ENCODE measurements at regions not wholly inside any gene's neighbourhood (a gene's known extent, or its start where the extent isn't known, plus 50 kb on each side); places are given as distances from the start of the nearest gene placed in this dataset.

- no peak for TF ChIP-seq CTCF (IDR thresholded peaks at IDR 0.05; ENCODE audit: low read depth, low read length)
- no peak for TF ChIP-seq MAX (IDR thresholded peaks at IDR 0.05; ENCODE audit: low read depth, low read length)
- TF ChIP-seq MYC (IDR thresholded peaks at IDR 0.05; ENCODE audit: low read depth, low read length) = no peak
- no peak overlapping the region for H3K4me3 ChIP-seq (ENCODE audit: low read depth, low read length)
- no peak for DNase-seq (ENCODE audit: low read depth)
Observed at GRCh38 chr2:217451666-217452065, 551.1 kb downstream of the TNS1 start.

DNA sequence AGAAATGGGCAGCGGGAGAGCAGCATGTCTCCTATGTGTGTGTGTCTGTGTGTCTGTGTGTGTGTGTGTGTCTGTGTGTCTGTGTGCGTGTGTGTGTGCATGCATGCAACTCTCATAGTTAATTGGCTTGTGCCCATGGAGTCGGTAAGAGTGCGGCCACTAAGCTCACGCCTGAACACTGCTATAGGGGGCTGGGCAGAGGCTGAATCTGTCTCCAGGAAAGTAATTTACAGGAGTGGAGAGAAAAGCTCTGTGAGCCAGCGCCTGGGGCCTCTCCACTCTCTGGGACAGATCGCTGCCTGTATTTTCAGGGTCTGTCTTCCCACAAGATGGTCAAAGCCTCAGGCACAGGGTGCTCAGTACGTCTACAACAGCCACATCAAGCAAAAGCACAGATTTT, 553.4 kb downstream of the TNS1 start:
- TF ChIP-seq MAX (IDR thresholded peaks at IDR 0.05; ENCODE audit: low read depth, low read length) = no peak
- TF ChIP-seq POLR2A (IDR thresholded peaks at IDR 0.05; ENCODE audit: extremely low read depth, insufficient read length) = no peak
- no peak for TF ChIP-seq MYC (IDR thresholded peaks at IDR 0.05; ENCODE audit: low read depth, low read length)
- no peak for TF ChIP-seq CTCF (IDR thresholded peaks at IDR 0.05; ENCODE audit: low read depth, low read length)
- H3K4me3 ChIP-seq (ENCODE audit: low read depth, low read length) = no peak overlapping the region
- no peak for DNase-seq (ENCODE audit: low read depth)

GRCh38 chr2:217448860-217449259, 553.9 kb downstream of the TNS1 start:
- no peak overlapping the region for H3K4me3 ChIP-seq (ENCODE audit: low read depth, low read length)
- no peak for DNase-seq (ENCODE audit: low read depth)
- TF ChIP-seq MAX (IDR thresholded peaks at IDR 0.05; ENCODE audit: low read depth, low read length) = no peak
- no peak for TF ChIP-seq MYC (IDR thresholded peaks at IDR 0.05; ENCODE audit: low read depth, low read length)

DNA sequence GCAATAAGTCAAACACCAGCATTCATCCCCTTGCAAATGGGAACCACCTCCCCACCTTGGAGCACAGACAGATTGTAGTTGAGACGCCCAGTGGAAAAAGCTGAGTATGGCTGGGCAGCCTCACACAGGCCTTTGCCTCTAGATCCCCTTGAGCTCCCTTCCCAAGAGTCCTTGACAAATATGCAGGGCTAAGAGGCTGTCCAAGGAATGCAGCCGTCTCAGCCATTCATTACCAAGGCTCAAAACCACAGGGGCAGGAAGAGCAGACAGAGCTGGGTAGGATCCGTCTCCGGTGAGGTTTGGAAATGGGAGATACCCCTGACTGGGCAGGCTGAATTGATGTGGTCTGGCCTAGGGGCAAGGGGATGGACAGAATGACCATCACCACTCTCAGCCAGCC, 557.1 kb downstream of the TNS1 start:
- TF ChIP-seq MYC (IDR thresholded peaks at IDR 0.05; ENCODE audit: low read depth, low read length) (no peak), POLR2A (IDR thresholded peaks at IDR 0.05; ENCODE audit: extremely low read depth, insufficient read length) (no peak), CTCF (IDR thresholded peaks at IDR 0.05; ENCODE audit: low read depth, low read length) (no peak), MAX (IDR thresholded peaks at IDR 0.05; ENCODE audit: low read depth, low read length) (no peak)
- H3K4me3 ChIP-seq (ENCODE audit: low read depth, low read length) = no peak overlapping the region
- no peak for DNase-seq (ENCODE audit: low read depth)

- H3K4me3 ChIP-seq (ENCODE audit: low read depth, low read length) = no peak overlapping the region
- no peak for DNase-seq (ENCODE audit: low read depth)
- TF ChIP-seq MAX (IDR thresholded peaks at IDR 0.05; ENCODE audit: low read depth, low read length) = no peak
- TF ChIP-seq MYC (IDR thresholded peaks at IDR 0.05; ENCODE audit: low read depth, low read length) = no peak
- no peak for TF ChIP-seq POLR2A (IDR thresholded peaks at IDR 0.05; ENCODE audit: extremely low read depth, insufficient read length)
- no peak for TF ChIP-seq CTCF (IDR thresholded peaks at IDR 0.05; ENCODE audit: low read depth, low read length)
Observed at GRCh38 chr2:217444932-217445331, 557.9 kb downstream of the TNS1 start.

GRCh38 chr2:217444509-217444908, 558.3 kb downstream of the TNS1 start:
- TF ChIP-seq CTCF (IDR thresholded peaks at IDR 0.05; ENCODE audit: low read depth, low read length) (no peak), MAX (IDR thresholded peaks at IDR 0.05; ENCODE audit: low read depth, low read length) (no peak), MYC (IDR thresholded peaks at IDR 0.05; ENCODE audit: low read depth, low read length) (no peak), POLR2A (IDR thresholded peaks at IDR 0.05; ENCODE audit: extremely low read depth, insufficient read length) (no peak)
- H3K4me3 ChIP-seq (ENCODE audit: low read depth, low read length) = no peak overlapping the region
- DNase-seq (ENCODE audit: low read depth) = no peak

All from NB4 (cell line).